Esophagus squamous epithelium (tissue), 5 donors: ENCODE measurements at regions not wholly inside any gene's neighbourhood (a gene's known extent, or its start where the extent isn't known, plus 50 kb on each side); places are given as distances from the start of the nearest gene placed in this dataset.
A peak's percentile ranks its signal among the peaks of the same experiment; 100 is the strongest.
"Not testable (repeated sequence)": the region's sequence is repeated elsewhere in the genome, so short reads cannot be mapped to it uniquely, and the experiment has no call there.

Experiments
- DNase-seq: peaks from one replicate; lab custom pipeline; 2025; lab: John Stamatoyannopoulos, UW
- H3K27ac ChIP-seq, 4 donors: fragments of 200-600 bp; sonication (generic); one replicate each; pipeline ENCODE4 v1.5.1; 2016 to 2019; ENCODE audit warnings: mild to moderate bottlenecking in 1 of 4
- H3K27me3 ChIP-seq, 4 donors: fragments of 200-600 bp; sonication (generic); 1 replicate in 3 of 4; 2 replicates in 1 of 4; pipeline versions ENCODE4 v1.5.1 to v1.6.0; 2017 to 2021; ENCODE audit warnings: antibody characterized with exemption in 1 of 4
- H3K36me3 ChIP-seq, 3 donors: fragments of 200-600 bp; sonication (generic); one replicate each; pipeline ENCODE4 v1.5.1; 2016 to 2019
- H3K4me1 ChIP-seq, 3 donors: fragments of 200-600 bp; sonication (generic); one replicate each; pipeline ENCODE4 v1.5.1; 2017 to 2019
- H3K4me3 ChIP-seq, 4 donors: fragments of 200-600 bp; sonication (generic); 1 replicate in 3 of 4; 2 replicates in 1 of 4; pipeline ENCODE4 v1.5.1; 2016 to 2019; ENCODE audit warnings: mild to moderate bottlenecking in 2 of 4, moderate library complexity in 1 of 4
- H3K9me3 ChIP-seq, 3 donors: fragments of 200-600 bp; sonication (generic); one replicate each; pipeline ENCODE4 v1.5.1; 2016 to 2019
- CTCF ChIP-seq, 6 experiments: fragments of 450-650 bp in 4 of 6; fragments of 200-600 bp in 2 of 6; sonication (generic) in 2 of 6; IDR thresholded peaks; one replicate each; pipeline ENCODE4 v1.5.1; 2016 to 2019; ENCODE audit warnings: antibody characterized with exemption in 6 of 6, mild to moderate bottlenecking in 4 of 6, moderate library complexity in 4 of 6
- POLR2A ChIP-seq, 4 donors: fragments of 450-650 bp; IDR thresholded peaks; one replicate each; pipeline ENCODE4 v1.6.1; 2017; ENCODE audit warnings: antibody characterized with exemption in 4 of 4, mild to moderate bottlenecking in 4 of 4, moderate library complexity in 3 of 4
- WGBS, 2 donors: methylation state at CpG; one replicate each; pipeline ENCODE4 v1.1.5; 2018; 5-methylcytosine and 5-hydroxymethylcytosine counted together
- intact Hi-C: fragments of 100-400 bp; cut with DNase I; formaldehyde crosslinking; loops from one replicate; pipeline ENCODE4 v1.15.0; 2022
- donor health status: DM: yes; HTN: yes; CAD: no.

DNA sequence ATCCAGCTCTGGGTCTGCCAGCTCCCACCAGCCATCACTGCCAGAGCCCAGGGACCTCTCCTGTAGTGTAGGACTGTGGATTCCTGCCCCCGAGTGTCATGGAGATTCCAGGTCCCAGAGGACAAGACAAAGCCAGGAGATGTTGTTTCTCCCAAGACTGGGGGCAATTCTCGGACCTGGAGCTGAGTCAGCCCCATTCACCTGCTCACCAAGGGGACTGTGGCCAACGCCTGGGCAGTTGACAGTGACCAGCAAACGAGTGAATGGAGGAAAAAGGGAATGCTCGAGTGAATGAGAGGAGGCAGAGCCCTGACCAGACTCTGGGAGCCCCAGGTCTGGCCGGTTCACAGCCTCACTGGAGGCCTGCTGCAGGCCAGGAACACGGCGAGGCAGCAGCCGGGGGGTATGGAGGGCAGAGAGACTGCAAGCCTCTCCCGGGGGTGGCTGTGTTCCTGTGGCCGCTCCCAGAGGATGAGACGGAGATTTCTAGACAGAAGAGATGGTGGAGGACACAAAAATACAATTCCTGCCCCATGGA, 61.3 kb upstream of the PRR5 start:
- no peak overlapping the region for H3K4me3 ChIP-seq
- intact Hi-C loops = no loop called here
- 72 to 82% methylated on average over 9 to 11 of the region's 12 CpGs for WGBS, 2 donors
- H3K27me3 ChIP-seq = peaks cover 0 to 7% (median 0%) of the 10 kb centered on the region in 4 donors
- H3K9me3 ChIP-seq = no peaks in the 10 kb centered on the region
- peak overlapping the region in 2 of 4 donors; percentile 21 to 82 for H3K27ac ChIP-seq
- TF ChIP-seq POLR2A (IDR thresholded peaks at IDR 0.05) (no peak), CTCF (IDR thresholded peaks at IDR 0.05) (no peak)
- no peak for DNase-seq
- peaks cover 8 to 24% (median 14%) of the 10 kb centered on the region in 3 donors for H3K4me1 ChIP-seq
- no peaks in the 10 kb centered on the region for H3K36me3 ChIP-seq

GRCh38 chr22:44639891-44640617, 62.0 kb upstream of the PRR5 start:
- WGBS, 2 donors = 51% methylated on average over 5 of the region's 12 CpGs; no CpG with 5 or more reads in 1 of the 2 donors
- no peak for TF ChIP-seq POLR2A (IDR thresholded peaks at IDR 0.05)
- TF ChIP-seq CTCF (IDR thresholded peaks at IDR 0.05) = no peak
- DNase-seq = no peak
- Histone ChIP-seq H3K4me1 (peaks cover 8 to 24% (median 14%) of the 10 kb centered on the region in 3 donors), H3K4me3 (no peak overlapping the region), H3K27me3 (peaks cover 0 to 7% (median 0%) of the 10 kb centered on the region in 4 donors), H3K9me3 (no peaks in the 10 kb centered on the region), H3K36me3 (no peaks in the 10 kb centered on the region), H3K27ac (peak overlapping the region; percentile 48 to 82 (median 60))
- intact Hi-C loops = no loop called here

GRCh38 chr22:44638971-44639760, 62.8 kb upstream of the PRR5 start:
- intact Hi-C loops = no loop called here
- H3K36me3 ChIP-seq = no peaks in the 10 kb centered on the region
- H3K27ac ChIP-seq = peak overlapping the region; percentile 48 to 82 (median 60)
- 61 to 75% methylated on average over 20 to 22 of the region's 34 CpGs for WGBS, 2 donors
- no peak for DNase-seq
- no peaks in the 10 kb centered on the region for H3K9me3 ChIP-seq
- peaks cover 0 to 7% (median 0%) of the 10 kb centered on the region in 4 donors for H3K27me3 ChIP-seq
- no peak for TF ChIP-seq CTCF (IDR thresholded peaks at IDR 0.05)
- no peak for TF ChIP-seq POLR2A (IDR thresholded peaks at IDR 0.05)
- peaks cover 8 to 24% (median 14%) of the 10 kb centered on the region in 3 donors for H3K4me1 ChIP-seq
- H3K4me3 ChIP-seq = no peak overlapping the region

GRCh38 chr22:44636502-44637206, 65.3 kb upstream of the PRR5 start:
- WGBS, 2 donors = 85 to 91% methylated on average over 3 of the region's 3 CpGs
- intact Hi-C loops, H3K27me3 ChIP-seq, H3K9me3 ChIP-seq, H3K36me3 ChIP-seq, H3K4me3 ChIP-seq, H3K27ac ChIP-seq, DNase-seq: not testable (repeated sequence)
- peaks cover 8 to 24% (median 14%) of the 10 kb centered on the region in 3 donors for H3K4me1 ChIP-seq

DNA sequence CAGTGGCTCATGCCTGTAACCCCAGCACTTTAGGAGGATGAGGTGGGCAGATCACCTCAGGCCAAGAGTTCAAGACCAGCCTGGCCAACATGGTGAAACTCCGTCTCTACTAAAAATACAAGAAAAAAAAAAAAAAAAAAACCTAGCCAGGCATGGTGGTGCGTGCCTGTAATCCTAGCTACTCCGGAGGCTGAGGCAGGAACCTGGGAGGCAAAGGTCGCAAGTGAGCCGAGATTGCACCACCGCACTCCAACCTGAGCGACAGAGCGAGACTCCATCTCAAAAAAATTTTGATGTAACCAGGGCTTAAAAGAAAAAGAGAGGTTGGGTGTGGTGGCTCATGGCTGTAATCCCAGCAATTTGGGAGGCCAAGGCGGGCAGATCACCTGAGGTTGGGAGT, 66.4 kb upstream of the PRR5 start:
- H3K27ac ChIP-seq, H3K4me3 ChIP-seq, H3K27me3 ChIP-seq, H3K9me3 ChIP-seq, DNase-seq, H3K36me3 ChIP-seq, intact Hi-C loops: not testable (repeated sequence)
- H3K4me1 ChIP-seq = peaks cover 7 to 20% (median 12%) of the 10 kb centered on the region in 3 donors
- WGBS, 2 donors = 84% methylated on average over 9 of the region's 9 CpGs
